ENCODE measurements at regions not wholly inside any gene's neighbourhood (a gene's known extent, or its start where the extent isn't known, plus 50 kb on each side); places are given as distances from the start of the nearest gene placed in this dataset.

GRCh38 chr9:10729213-10729612 is 116.4 kb upstream of the PTPRD start:
- H3K4me3 ChIP-seq (ENCODE audit: low read length), result no peak overlapping the region

GRCh38 chr9:10744669-10745068 is 131.9 kb upstream of the PTPRD start:
- TF ChIP-seq CTCF (conservative IDR thresholded peaks at IDR 0.05; ENCODE audit: low read length), result no peak
- DNase-seq (ENCODE audit: low read depth), result no peak
- H3K4me3 ChIP-seq (ENCODE audit: low read length), result no peak overlapping the region

More at GRCh38 chr9:10729213-10729612, 116.4 kb upstream of the PTPRD start:
- no peak for DNase-seq (ENCODE audit: low read depth)
- TF ChIP-seq CTCF (conservative IDR thresholded peaks at IDR 0.05; ENCODE audit: low read length), result no peak

GRCh38 chr9:10753474-10753873 is 140.7 kb upstream of the PTPRD start:
- TF ChIP-seq CTCF (conservative IDR thresholded peaks at IDR 0.05; ENCODE audit: low read length), result no peak
- no peak for DNase-seq (ENCODE audit: low read depth)
- H3K4me3 ChIP-seq (ENCODE audit: low read length), result no peak overlapping the region

GRCh38 chr9:10764481-10764880 is 151.7 kb upstream of the PTPRD start:
- H3K4me3 ChIP-seq (ENCODE audit: low read length), result no peak overlapping the region
- no peak for TF ChIP-seq CTCF (conservative IDR thresholded peaks at IDR 0.05; ENCODE audit: low read length)
- no peak for DNase-seq (ENCODE audit: low read depth)

- TF ChIP-seq CTCF (conservative IDR thresholded peaks at IDR 0.05; ENCODE audit: low read length), result no peak
- H3K4me3 ChIP-seq (ENCODE audit: low read length), result no peak overlapping the region
- DNase-seq (ENCODE audit: low read depth), result no peak
Observed at GRCh38 chr9:10773136-10773535, 160.3 kb upstream of the PTPRD start.

- DNase-seq (ENCODE audit: low read depth), result no peak
- H3K4me3 ChIP-seq (ENCODE audit: low read length), result no peak overlapping the region
- TF ChIP-seq CTCF (conservative IDR thresholded peaks at IDR 0.05; ENCODE audit: low read length), result no peak
Observed at GRCh38 chr9:10774051-10774450, 161.2 kb upstream of the PTPRD start.

GRCh38 chr9:10785255-10785654 is 172.5 kb upstream of the PTPRD start:
- H3K4me3 ChIP-seq (ENCODE audit: low read length), result no peak overlapping the region
- TF ChIP-seq CTCF (conservative IDR thresholded peaks at IDR 0.05; ENCODE audit: low read length), result no peak
- no peak for DNase-seq (ENCODE audit: low read depth)
